ENCODE measurements at regions not wholly inside any gene's neighbourhood (a gene's known extent, or its start where the extent isn't known, plus 50 kb on each side); places are given as distances from the start of the nearest gene placed in this dataset.

DNA sequence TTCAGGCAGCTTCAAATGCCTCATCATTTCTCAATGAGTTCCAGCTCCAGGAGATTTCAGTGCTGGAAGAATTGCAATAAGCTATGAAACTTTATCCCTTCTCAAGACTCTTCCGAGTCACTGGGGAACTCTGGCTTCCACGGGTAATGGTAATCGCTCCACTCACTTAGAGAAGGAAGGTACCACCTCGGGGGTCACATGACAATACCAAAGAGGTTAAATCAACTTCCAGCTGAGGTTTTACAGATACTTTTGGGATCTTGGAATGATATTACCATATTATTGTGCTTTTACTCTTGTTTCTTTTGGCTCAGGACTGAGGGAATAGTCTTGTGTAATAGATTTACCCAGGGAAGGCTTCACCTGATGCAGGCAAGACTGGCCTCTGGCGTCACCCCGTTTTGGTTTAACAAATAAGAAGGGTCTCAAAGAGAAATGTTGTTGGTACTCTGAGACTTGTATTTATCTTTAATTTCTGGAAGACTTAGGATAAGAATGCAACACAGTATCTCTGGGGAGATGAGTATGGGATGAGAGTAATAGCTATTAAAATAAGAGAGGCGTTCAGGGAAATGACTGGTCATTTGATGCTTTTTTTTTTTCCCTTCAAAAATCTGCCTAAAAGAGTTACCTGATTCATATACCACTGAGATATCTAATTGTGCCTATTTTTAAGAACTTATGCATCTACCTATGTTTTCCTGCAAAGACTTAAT lies 316.9 kb upstream of the ZEB2 start:
- DNase-seq = no peak

DNA sequence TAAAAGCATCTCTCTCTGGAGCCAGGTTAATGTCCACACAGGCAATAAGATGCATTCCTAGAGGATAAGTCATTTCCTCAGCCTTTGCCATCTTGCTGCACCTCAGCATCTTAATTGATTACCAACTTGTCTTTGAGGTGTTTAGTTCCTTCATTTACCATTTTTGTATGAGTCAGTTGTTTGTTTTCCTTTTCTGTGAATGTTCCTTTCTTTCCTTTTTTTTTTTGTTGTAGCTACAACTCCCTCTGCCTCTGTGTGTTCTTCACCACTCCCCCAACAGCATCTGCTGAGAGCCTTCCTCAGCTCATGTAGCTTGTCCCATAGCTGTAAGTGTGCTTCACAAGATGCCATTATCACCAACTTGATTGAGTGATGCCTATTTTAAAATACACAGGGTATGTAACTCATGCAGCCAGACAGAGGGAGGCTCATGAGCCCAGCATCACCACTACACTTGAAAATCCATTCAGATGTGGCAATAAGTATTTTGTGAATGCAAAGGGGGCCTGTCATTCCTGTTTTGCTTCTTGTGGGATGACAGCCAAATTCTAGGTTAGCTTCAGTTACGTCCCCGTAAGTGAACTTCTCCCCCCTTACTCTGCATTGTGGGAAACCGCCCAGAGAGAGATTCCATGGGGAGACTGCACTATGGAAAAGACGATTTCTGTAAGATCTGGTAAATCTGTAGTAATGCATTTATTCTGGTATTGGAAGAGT lies 315.9 kb upstream of the ZEB2 start:
- DNase-seq = no peak

DNA sequence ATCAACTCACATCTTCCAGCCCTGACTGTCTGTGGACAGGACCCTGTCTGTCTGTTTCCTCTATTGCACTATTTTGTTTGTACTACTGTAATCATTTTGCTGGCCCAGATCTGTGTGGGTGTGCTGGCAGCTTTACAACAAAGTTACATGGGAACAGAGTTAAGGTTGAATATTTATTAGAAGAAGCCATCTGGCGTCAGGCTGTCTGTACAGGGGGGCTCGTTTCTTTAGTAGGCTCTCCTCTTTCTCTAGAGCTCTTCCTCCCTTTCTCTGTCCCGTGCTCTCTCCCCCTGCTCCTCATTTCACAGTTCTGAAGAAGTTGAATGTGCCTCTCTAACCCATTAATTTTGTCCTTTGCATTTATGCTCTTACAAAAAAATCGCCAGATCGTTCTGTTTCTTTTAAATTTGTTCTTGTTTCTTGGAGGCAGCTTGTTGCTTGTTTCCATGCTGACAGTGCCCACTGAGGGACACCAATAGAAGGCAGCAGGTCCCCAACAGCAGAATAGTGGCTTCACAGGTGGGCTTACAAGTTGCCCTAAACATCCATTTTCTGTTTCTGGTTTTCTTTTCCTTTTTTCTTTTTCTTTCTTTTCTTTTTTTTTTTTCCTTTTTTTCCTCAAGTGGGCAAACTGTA lies 315.2 kb upstream of the ZEB2 start:
- DNase-seq = no peak

DNA sequence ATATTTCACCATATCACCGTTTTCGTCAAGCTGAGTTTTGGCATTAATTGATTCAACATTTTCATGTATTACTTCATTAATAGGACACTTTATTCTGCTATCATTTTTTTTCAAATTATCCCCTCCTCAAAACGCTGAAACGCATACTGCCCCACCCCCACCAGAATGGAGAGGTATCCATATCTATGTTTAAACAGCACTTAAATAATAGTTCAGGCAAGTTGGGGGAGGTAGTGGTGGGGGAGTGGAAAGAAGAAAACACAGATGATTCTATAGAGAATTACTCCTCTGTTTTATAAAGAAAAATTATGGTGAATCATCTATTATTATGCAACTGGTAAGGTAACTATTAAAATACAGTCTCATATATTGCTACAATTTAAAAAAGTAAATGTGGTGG lies 314.4 kb upstream of the ZEB2 start:
- DNase-seq = no peak

DNA sequence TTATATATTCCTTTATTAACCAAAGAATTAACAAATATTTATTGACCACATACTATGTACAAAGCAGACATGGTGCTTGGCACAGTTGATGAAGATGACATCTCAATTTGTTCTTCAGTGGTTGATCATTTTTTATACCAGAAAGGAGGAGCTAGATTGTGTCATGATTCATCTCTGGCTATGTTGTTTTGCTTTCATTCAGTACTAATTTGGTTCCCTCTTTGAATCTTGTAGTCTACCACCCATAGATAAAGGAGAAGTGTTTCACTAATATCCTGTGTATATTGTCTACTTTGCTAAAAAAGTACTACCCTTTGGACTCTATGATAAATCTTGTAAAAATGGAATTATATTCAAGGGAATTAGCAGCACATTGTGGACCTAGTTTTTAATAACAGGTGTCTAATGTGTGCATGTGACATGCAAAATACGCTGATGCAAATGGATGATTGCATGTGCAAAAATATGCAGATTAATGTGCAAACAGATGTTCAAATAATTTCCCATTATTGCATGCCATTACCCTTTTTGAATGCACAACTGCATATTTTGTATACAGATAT lies 313.2 kb upstream of the ZEB2 start:
- DNase-seq = no peak

DNA sequence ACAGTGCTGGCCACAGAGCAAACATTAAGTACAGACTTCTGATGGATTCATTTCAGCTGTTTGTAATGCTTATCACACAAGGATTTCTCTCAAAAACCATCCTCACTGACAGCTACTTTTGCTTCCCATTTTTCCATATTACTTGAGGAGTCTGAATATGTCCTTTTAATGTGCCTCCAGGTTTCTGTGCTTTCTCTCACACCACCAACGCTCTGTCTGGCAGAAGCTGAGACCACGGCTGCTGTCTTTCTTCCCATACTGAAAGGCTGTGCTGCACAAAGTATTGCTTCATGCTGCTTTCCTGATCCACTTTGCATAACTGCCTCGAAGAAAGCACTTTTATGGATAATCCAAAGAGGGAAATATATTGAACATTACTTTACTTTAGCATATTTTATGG lies 312.1 kb upstream of the ZEB2 start:
- DNase-seq = no peak

DNA sequence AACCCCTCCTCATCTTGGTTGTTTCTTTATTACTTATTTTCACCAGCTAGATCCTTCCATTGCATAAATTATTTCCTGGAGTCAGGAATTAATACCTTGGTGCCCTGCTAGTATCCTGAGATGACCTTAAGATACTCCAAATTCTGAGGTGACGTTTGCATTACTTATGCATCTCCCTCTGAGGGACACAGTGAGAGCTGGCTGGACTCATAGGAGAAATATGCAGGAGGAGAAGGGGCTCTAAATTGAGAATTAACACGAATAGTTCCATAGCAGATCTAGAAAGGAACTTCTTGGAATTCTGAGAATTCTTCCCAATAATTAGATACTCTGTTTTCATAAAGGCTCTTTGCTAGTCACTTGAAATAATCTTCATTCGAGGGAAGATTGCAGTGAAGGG lies 310.6 kb upstream of the ZEB2 start:
- DNase-seq = no peak

DNA sequence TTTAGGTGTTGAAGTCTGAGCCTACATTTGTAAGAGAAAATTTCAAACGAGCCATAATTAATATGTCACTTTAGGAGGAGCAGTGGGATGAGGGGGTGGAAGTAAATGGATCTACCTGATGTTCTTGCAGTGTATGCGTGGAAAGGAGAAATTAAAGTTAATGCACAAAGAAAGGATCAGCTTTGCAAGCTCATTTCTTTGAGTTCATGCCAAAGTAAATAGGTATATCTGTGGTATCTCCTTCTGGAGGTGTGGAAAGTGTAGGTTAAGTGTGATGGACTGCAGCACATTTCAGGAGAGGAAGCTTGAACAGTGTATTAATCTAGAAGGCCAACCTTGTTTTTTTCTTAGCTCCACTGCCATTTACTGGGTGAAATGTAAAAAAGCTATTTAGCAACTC lies 307.5 kb upstream of the ZEB2 start:
- no peak for DNase-seq

DNA sequence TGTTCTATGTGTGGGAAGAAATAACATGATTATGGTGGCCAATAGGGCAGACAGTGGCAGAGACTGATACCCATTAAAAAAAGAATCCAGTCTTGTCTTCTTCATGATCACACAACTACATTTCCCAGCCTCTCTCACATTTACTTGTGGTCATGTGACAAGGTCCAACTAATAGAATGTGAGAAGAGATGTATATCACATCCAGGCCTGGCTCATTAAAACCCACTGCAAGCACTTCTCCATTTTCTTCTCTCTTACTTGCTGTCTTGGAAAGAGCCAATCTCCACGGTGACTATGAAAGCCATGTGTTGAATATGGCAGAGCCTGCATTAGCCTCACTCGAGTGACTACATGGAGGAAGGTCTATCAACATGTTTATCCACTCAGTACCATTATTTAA lies 306.2 kb upstream of the ZEB2 start:
- no peak for DNase-seq

DNA sequence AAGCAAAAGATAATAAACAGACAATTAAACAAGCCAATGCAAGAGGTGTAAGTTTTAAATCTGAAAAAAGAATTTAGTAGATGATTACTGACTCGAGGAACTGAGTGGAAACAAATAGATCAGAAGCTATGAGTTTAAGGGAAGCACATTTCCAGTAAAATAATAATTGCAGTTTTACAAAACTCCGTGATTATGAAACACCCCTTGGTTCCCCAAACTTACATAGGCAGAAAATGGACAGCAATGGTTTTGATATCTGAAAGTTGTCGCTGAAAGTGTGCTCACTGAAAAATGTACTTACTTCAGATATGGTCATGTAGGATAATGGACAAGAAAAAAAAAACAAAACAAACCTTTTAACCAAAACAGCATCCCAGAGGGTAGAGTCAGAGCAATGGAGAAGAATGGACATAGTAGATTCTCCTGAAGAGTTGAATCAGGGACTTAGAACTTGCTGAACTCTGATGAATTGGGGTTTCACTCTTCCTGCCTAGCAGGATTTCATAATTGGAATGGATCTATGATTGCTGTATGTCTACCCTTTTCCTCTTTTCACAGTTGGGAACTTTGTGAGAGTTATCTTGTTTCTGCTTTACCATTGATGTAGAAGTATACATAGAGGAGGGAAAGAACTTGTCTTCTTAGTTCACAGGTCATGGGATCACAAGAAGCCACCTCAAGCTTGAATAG lies 305.6 kb upstream of the ZEB2 start:
- DNase-seq = no peak

DNA sequence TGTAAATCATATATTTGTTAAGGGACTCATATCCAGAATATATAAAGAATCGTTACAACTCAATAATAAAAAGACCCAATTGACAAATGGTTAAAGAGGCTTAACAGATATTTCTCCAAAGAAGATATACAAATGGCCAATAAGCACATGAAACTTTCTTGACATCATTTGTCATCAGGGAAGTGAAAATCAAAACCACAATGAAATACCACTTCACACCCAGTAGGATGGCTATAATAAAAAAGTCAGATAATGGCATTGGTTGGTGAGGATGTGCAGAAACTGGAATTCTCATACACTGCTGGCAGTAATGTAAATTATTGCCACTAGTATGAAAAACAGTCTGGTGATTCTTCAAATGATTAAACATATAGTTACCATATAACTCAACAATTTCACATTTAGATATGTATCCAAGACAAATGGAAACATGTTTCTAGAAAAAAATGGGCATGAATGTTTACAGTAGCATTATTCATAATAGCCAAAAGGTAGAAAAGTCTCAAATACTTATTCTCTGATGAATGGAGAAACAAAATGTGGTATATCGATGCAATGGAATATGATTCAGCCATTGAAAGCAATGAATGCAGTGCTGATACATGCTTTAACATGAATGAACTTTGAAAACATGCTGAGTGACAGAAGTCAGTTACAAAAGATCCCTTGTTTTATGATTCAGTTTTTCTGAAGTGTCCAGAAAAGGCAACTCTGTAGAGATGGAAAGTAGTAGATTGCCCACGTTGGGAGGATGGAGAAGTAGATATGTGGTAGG lies 304.6 kb upstream of the ZEB2 start:
- no peak for DNase-seq

DNA sequence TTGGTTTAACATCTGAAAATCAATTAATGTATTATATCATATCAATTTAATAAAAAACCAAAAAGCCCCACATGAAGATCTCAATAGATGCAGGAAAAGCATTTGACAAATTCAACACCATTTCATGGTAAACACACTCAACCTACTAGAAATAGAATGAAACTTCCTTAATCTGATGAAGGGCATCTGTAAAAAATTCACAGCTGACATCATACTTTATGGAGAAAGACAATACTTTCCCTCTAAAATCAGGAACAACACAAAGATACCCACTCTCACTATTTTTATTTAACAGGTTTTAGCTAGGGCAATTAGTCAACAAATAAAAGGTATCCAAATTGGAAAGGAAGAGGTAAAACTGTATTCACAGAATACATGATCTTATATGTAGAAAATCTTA lies 303.0 kb upstream of the ZEB2 start:
- DNase-seq = no peak

DNA sequence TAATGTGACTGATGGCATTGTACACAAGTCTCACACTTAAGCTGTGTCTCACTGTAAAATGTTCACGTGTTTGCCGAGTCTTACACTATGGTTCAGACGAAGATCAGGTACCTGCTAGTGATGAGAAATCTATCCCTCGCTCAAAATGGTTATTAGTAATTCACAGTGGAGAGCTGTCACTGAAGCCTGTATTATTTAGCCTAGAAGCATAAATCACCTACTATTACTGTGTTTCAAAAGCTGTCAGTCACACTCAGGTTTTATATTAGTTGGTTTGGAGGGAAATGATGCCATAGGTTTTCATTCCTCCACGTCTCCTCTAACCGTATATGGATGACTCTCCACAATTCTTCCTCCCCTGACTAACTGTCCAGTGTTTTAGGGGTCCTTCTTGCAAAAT lies 292.4 kb upstream of the ZEB2 start:
- DNase-seq = no peak

DNA sequence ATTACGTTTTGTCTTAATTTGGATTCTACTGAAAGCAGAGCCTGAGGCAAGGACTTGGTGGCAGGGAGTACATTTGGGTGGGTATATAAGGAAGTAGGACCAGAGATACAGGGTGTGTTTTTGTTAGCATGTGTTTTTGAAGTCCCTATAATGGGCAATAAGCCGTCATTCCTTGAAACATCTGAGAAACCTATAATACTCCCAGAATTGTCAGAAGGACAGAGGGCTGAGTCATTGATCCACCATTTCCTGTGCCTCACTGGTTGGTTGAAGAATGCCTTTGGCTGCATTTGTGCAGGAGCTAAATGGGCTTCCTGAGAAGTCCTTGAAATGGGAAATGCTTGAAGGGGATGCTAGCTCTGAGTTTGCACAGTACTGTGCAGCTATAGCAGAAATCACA lies 281.8 kb upstream of the ZEB2 start:
- no peak for DNase-seq

DNA sequence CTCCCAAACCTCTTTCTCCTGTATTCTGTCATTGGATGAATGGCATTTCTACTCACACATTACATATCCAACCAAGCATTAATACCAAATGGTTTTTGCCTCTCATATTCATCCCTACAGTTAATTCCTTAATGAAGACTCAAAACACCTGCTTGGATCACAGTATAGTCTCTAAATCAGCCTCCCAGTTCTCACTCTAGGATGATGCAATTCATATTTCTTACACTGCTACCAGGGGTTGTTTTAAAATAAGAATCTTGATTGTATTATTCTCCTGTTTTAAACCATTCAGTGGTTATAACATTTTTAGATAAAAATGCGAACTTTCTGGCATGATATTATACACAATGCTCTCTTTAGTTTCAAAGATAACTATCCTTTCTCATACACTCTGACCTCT lies 281.4 kb upstream of the ZEB2 start:
- no peak for DNase-seq

DNA sequence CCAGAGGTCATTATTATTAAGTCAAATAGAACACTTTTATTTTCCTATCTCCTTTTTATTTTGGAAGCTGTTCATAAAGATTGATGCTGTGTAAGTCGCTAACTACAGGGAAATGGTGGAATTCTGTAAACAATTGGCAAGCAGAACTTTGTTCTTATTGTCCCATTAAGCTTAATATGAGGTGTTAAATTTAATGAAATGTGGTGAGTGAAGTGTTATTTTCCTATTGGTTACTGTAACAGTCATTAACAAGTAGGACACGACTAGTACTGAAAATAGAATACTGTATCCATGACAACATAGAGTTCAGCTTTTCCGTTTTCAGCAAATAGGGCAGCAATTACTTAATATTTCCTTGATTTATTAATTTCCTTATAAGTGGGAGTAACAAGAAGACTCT lies 279.1 kb upstream of the ZEB2 start:
- no peak for DNase-seq

DNA sequence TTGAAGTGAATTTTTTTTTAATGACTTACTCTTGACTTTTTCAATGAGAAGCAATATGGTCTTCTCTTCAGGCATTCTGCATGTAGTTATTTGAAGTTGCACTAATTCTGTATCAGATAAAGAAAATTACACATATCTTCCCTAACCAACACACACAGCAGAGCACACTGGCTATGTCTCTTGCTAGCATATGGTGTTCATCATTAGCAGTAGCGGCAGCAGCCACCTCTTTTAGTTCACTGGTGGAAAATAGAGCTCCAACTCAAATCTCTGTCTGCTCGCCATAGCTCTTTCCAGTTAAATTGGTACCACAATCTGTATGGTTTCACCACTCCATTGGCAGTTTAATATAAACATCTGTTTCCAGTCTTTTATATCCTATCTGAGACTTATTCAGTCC lies 278.1 kb upstream of the ZEB2 start:
- no peak for DNase-seq

DNA sequence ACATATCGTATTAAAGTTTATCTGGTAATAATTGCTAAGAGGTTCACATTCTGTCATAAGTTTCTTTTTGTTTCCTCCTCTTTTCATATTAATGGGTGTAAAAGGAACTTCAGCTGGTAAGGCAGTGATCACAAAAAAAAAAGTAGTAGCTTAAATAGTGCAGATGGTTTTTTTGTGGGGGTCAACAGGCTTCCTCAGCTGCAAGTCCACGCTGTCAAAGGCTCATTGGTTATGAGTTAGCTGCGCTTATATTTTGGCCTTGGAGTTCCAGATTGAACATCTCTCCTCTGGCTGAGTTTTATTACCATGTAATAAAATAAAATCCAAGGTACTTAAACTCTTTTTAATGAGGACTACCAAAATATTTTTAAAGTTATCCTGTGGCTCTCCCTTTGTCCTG lies 277.0 kb upstream of the ZEB2 start:
- no peak for DNase-seq

DNA sequence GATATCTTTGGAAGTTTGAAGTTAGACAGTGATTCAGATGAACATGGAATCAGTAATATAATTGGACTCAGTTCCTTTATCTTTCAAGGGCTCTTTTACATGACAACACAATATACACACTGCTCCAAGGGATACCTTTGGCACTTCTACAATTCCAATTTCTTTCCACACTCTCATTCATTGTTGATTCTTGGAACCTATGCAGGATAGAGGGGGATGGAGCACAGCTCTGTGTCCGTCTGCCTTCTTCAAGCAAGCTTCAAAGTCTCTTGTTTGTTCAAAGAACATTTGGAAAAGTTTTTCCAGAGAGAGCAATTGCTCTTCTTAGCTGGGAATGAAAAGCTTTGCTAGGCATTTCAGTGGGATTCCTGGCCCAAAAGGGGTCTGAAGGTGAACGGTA lies 276.2 kb upstream of the ZEB2 start:
- no peak for DNase-seq

DNA sequence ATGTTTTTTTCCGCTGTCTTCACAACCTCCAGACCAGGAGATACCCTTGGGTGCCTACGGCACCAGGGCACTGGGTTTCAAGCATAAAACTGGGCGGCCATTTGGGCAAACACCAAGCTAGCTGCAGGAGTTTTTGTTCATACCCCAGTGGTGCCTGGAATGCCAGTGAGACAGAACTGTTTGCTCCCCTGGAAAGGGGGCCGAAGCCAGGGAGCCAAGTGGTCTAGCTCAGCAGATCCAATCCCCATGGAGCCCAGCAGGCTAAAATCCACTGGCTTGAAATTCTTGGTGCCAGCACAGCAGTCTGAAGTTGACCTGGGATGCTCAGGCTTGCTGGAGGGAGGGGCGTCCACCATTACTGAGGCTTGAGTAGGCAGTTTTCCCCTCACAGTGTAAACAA lies 265.3 kb upstream of the ZEB2 start:
- no peak for DNase-seq

DNA sequence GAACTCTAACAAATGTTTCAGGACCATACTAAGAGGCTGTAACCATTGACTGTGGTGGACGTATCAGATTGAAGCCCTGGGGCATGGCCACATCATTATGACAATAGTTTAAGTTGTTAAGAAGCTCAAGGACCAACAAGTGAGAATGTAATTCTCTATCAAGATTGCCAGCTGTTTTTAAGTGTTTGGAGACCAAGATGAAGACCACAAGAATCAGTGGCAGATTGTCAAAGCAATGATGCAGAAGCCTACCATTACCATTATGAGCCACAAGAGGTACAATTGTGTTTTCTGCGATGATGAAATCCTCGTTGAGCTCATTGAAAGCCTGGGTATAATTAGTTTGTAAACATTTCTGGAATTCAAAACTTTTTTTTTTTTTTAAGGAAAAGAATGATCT lies 261.1 kb upstream of the ZEB2 start:
- no peak for DNase-seq

DNA sequence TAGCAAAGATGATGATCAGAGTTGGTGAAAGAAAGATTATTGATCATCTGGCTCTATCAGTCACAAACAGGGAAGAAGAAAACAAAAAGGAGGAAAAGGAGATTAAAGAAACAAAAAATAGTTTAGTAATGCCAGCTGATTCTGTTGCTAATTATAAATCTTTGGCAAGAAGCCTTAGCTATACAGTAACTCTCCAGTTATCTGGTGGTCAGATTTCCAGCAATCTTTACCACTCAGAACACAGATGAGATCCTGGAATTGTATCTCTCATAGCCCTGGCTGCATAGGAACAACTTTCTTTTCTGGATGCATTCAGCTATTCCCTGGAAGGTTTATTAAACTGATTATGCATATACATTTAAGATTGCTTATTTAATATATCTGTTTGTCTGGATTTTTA lies 256.8 kb upstream of the ZEB2 start:
- DNase-seq = no peak

DNA sequence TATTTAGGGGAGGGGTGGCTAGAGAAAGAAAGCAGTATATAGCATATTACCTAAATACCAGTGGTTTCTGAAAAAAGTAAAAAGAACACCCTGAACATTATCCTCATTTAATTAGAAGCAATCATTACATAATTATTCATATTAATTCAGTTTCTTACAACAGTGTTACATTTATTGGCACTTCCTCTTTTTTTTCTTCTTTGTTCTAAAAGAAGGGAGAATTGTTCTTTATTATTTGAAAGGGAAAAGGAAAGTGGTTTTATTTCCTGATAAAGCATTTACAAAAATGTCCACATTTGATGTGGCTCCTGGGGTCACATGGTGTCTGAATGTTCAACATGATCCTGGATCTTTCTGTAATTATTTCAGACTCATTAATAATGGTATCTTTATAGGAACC lies 254.9 kb upstream of the ZEB2 start:
- DNase-seq = no peak
